Skeletal muscle satellite cell (primary cell): ENCODE measurements at regions not wholly inside any gene's neighbourhood (a gene's known extent, or its start where the extent isn't known, plus 50 kb on each side); places are given as distances from the start of the nearest gene placed in this dataset.

Experiments used
- H3K27me3 ChIP-seq: 2 replicates; pipeline ENCODE4 v1.7.0; 2013; ENCODE audit warnings: low read length; ENCODE audit not compliant: control insufficient read depth, insufficient read depth
- H3K36me3 ChIP-seq: 2 replicates; pipeline ENCODE4 v1.7.0; 2013; ENCODE audit warnings: mild to moderate bottlenecking, control low read depth, low read length; ENCODE audit not compliant: insufficient read depth
- H3K4me1 ChIP-seq: 2 replicates; pipeline ENCODE4 v1.7.0; 2013; ENCODE audit warnings: low read length; ENCODE audit not compliant: control insufficient read depth, insufficient read depth
- H3K4me2 ChIP-seq: 2 replicates; pipeline ENCODE4 v1.7.0; 2013; ENCODE audit warnings: mild to moderate bottlenecking, low read length
- H3K4me3 ChIP-seq: 2 replicates; pipeline ENCODE4 v1.7.0; 2013; ENCODE audit warnings: low read length
- H3K9ac ChIP-seq: 2 replicates; pipeline ENCODE4 v1.7.0; 2013; ENCODE audit warnings: mild to moderate bottlenecking, low read depth, low read length, moderate library complexity
- H3K9me3 ChIP-seq: replicated peaks from 2 replicates; pipeline ENCODE4 v1.7.0; 2013; ENCODE audit warnings: mild to moderate bottlenecking, control low read depth, low read length

- H3K27me3 ChIP-seq, result peaks cover 52% of the 10 kb centered on the region
- H3K36me3 ChIP-seq, result no peaks in the 10 kb centered on the region
Observed at GRCh38 chr11:34564406-34564805, 50.8 kb upstream of the ELF5 start.

DNA sequence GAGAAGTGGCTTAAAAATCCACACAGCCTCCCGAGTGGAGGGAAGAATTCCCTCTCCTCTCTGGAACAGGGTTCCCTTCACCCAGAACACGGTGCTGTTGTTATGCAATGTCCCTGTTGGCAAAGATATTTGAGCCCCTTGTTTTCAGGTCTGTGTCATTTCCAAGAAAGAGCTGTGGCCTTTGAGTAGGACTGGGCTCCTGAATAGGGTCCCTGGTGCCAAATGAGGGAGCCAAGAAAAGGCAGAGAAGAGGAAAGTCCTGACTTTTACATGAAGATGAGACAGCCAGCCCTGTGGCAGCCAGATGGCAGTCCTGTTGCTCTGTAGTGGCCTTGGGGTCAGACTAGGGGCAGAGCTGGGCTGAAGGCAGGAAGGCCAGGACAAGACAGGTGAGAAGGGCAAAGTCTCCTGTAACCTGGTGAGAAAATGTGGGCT is 51.2 kb upstream of the ELF5 start:
- Histone ChIP-seq H3K4me1 (peaks cover 15% of the 10 kb centered on the region), H3K4me2 (peak overlapping the region; percentile 16), H3K27me3 (peaks cover 49% of the 10 kb centered on the region), H3K9ac (no peak overlapping the region), H3K4me3 (no peak overlapping the region), H3K36me3 (no peaks in the 10 kb centered on the region), H3K9me3 (no peaks in the 10 kb centered on the region)

More at GRCh38 chr11:34564406-34564805, 50.8 kb upstream of the ELF5 start:
- Histone ChIP-seq H3K9me3 (no peaks in the 10 kb centered on the region), H3K4me2 (peak overlapping the region; percentile 16), H3K9ac (no peak overlapping the region), H3K4me1 (peaks cover 15% of the 10 kb centered on the region), H3K4me3 (no peak overlapping the region)

- Histone ChIP-seq H3K4me2 (no peak overlapping the region), H3K27me3 (peaks cover 54% of the 10 kb centered on the region), H3K9ac (no peak overlapping the region), H3K4me3 (no peak overlapping the region), H3K36me3 (no peaks in the 10 kb centered on the region), H3K4me1 (peaks cover 15% of the 10 kb centered on the region), H3K9me3 (no peaks in the 10 kb centered on the region)
Observed at GRCh38 chr11:34565417-34566207, 52.0 kb upstream of the ELF5 start.

DNA sequence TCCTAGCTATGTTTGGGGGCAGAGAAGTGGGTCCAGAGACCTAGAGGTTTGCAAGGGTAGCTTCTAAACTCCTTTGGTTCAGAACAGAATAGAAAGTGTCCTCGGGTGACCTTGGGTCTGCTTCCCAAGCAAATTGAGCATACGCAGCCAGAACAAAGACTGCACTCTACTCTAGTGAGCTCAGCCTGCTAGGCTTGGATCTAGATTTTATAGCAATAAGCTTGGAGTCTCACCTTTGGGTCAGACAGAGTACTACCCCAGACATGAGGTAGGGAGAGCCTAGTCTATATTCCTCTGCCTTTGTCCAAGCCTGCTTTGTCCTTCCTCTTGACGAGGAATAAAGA is 52.6 kb upstream of the ELF5 start:
- Histone ChIP-seq H3K4me3 (no peak overlapping the region), H3K4me2 (no peak overlapping the region), H3K9ac (no peak overlapping the region), H3K9me3 (no peaks in the 10 kb centered on the region), H3K36me3 (no peaks in the 10 kb centered on the region), H3K4me1 (peaks cover 15% of the 10 kb centered on the region), H3K27me3 (peaks cover 52% of the 10 kb centered on the region)

GRCh38 chr11:34566736-34567135 is 53.1 kb upstream of the ELF5 start:
- H3K9ac ChIP-seq, result no peak overlapping the region
- no peak overlapping the region for H3K4me2 ChIP-seq
- H3K4me1 ChIP-seq, result peaks cover 15% of the 10 kb centered on the region
- no peaks in the 10 kb centered on the region for H3K36me3 ChIP-seq
- H3K27me3 ChIP-seq, result peaks cover 48% of the 10 kb centered on the region
- no peaks in the 10 kb centered on the region for H3K9me3 ChIP-seq
- H3K4me3 ChIP-seq, result no peak overlapping the region

- H3K4me1 ChIP-seq, result peaks cover 15% of the 10 kb centered on the region
- H3K9ac ChIP-seq, result no peak overlapping the region
- H3K9me3 ChIP-seq, result no peaks in the 10 kb centered on the region
- H3K27me3 ChIP-seq, result peaks cover 45% of the 10 kb centered on the region
- H3K4me2 ChIP-seq, result no peak overlapping the region
- H3K4me3 ChIP-seq, result no peak overlapping the region
- no peaks in the 10 kb centered on the region for H3K36me3 ChIP-seq
Observed at GRCh38 chr11:34567733-34568132, 53.2 kb upstream of the EHF start.

GRCh38 chr11:34570584-34570983 is 50.3 kb upstream of the EHF start:
- Histone ChIP-seq H3K36me3 (no peaks in the 10 kb centered on the region), H3K9me3 (no peaks in the 10 kb centered on the region), H3K27me3 (peaks cover 62% of the 10 kb centered on the region), H3K4me2 (no peak overlapping the region), H3K9ac (no peak overlapping the region), H3K4me3 (no peak overlapping the region), H3K4me1 (no peaks in the 10 kb centered on the region)
